A673 (cell line): ENCODE measurements at regions not wholly inside any gene's neighbourhood (a gene's known extent, or its start where the extent isn't known, plus 50 kb on each side); places are given as distances from the start of the nearest gene placed in this dataset.

Experiments used
- BruUV-seq: library from RNA; stranded (reverse); fragments of 400-500 nt; replicated peaks from 2 replicates; lab custom pipeline; 2021; lab: Mats Ljungman, UMichigan
- CTCF ChIA-PET: fragments of 300-600 bp; sonication (Branson Sonifier 250); formaldehyde crosslinking; loops from one replicate; lab custom pipeline; 2022; ENCODE audit warnings: antibody characterized with exemption; lab: Charles Lee
- POLR2A ChIA-PET: fragments of 300-600 bp; sonication (Branson Sonifier 250); formaldehyde crosslinking; loops from one replicate; lab custom pipeline; 2022; ENCODE audit warnings: antibody characterized with exemption; ENCODE audit not compliant: low non-redundant PET; lab: Charles Lee
- DNase-seq: peaks from one replicate; pipeline ENCODE4 v3.0.0-alpha.2; 2015; ENCODE audit warnings: low spot score
- H3K27ac ChIP-seq: fragments of 200-600 bp; sonication (generic); 2 replicates; pipeline ENCODE4 v1.5.1; 2016; ENCODE audit warnings: mixed run types, low read depth, mild to moderate bottlenecking, mixed read lengths, antibody characterized with exemption, low read length; ENCODE audit not compliant: poor library complexity, severe bottlenecking
- H3K27me3 ChIP-seq: fragments of 200-600 bp; sonication (generic); replicated peaks from 2 replicates; pipeline ENCODE4 v1.6.1; 2017; ENCODE audit warnings: mixed run types, low read depth, mild to moderate bottlenecking, mixed read lengths, antibody characterized with exemption, low read length; ENCODE audit not compliant: insufficient read depth, poor library complexity
- H3K36me3 ChIP-seq: fragments of 200-600 bp; sonication (generic); 2 replicates; pipeline ENCODE4 v1.6.1; 2016; ENCODE audit warnings: mixed run types, mild to moderate bottlenecking, mixed read lengths, antibody characterized with exemption, low read length; ENCODE audit not compliant: insufficient read depth, poor library complexity, severe bottlenecking
- H3K4me1 ChIP-seq: fragments of 200-600 bp; sonication (generic); 2 replicates; pipeline ENCODE4 v1.6.1; 2017; ENCODE audit warnings: mixed run types, mild to moderate bottlenecking, mixed read lengths, antibody characterized with exemption, low read length; ENCODE audit not compliant: insufficient read depth, poor library complexity, severe bottlenecking
- H3K4me3 ChIP-seq: fragments of 200-600 bp; sonication (generic); 2 replicates; pipeline ENCODE4 v1.5.1; 2016; ENCODE audit warnings: low read depth, mixed run types, mild to moderate bottlenecking, mixed read lengths, low read length; ENCODE audit not compliant: poor library complexity, severe bottlenecking
- H3K9me3 ChIP-seq: fragments of 200-600 bp; sonication (generic); 2 replicates; pipeline ENCODE4 v1.6.1; 2016; ENCODE audit warnings: mixed run types, low read depth, mild to moderate bottlenecking, mixed read lengths, antibody characterized with exemption, low read length; ENCODE audit not compliant: poor library complexity, severe bottlenecking
- EZH2 ChIP-seq: fragments of 200-600 bp; sonication (generic); IDR thresholded peaks from 2 replicates; pipeline ENCODE4 v1.6.1; 2017; ENCODE audit warnings: borderline replicate concordance, low read depth, mild to moderate bottlenecking, mixed read lengths, antibody characterized with exemption, low read length; ENCODE audit not compliant: poor library complexity, severe bottlenecking
- intact Hi-C: fragments of 100-400 bp; cut with micrococcal nuclease; formaldehyde crosslinking; loops from one replicate; pipeline ENCODE4 v1.10.0; 2022; ENCODE audit not compliant: unreplicated experiment
- TF ChIP-seq, protein P1 (sequence below): fragments of 300-800, 200-600 bp; sonication (generic); conservative IDR thresholded peaks from 2 replicates; pipeline ENCODE4 v1.5.1; 2017; ENCODE audit warnings: low read depth, mild to moderate bottlenecking, antibody characterized with exemption, low read length, moderate library complexity, mixed read lengths

DNA sequence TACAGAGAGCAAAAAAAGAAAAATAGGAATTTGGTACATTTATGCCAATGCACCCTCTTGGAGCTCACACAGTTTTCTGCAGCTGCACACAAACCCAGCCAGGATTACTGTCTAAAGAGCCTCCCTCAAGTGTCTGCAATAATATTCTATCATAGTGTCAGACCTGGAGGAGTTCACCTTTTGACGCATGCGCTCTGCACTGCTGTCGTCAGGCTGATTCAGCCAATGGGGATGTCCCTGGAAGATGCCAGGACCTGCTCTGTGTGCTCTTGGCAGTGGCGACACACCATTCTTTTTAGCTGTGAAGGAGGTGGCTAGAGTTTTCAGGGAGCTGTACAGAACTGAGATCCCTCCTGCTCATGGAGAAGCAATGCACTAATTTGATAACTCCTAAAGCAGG is 249.0 kb upstream of the KIRREL3 start:
- H3K9me3 ChIP-seq = no peaks in the 10 kb centered on the region
- ChIA-PET CTCF (no interaction called here), POLR2A (no interaction called here)
- no TSS peak for BruUV-seq
- H3K4me1 ChIP-seq = no peaks in the 10 kb centered on the region
- peaks cover 26% of the 10 kb centered on the region for H3K27me3 ChIP-seq
- intact Hi-C loops = no loop called here
- no peak overlapping the region for H3K27ac ChIP-seq
- TF ChIP-seq, protein P1, sequence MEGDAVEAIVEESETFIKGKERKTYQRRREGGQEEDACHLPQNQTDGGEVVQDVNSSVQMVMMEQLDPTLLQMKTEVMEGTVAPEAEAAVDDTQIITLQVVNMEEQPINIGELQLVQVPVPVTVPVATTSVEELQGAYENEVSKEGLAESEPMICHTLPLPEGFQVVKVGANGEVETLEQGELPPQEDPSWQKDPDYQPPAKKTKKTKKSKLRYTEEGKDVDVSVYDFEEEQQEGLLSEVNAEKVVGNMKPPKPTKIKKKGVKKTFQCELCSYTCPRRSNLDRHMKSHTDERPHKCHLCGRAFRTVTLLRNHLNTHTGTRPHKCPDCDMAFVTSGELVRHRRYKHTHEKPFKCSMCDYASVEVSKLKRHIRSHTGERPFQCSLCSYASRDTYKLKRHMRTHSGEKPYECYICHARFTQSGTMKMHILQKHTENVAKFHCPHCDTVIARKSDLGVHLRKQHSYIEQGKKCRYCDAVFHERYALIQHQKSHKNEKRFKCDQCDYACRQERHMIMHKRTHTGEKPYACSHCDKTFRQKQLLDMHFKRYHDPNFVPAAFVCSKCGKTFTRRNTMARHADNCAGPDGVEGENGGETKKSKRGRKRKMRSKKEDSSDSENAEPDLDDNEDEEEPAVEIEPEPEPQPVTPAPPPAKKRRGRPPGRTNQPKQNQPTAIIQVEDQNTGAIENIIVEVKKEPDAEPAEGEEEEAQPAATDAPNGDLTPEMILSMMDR = no peak
- TF ChIP-seq EZH2 = no peak
- H3K36me3 ChIP-seq = no peaks in the 10 kb centered on the region
- DNase-seq = no peak
- H3K4me3 ChIP-seq = no peak overlapping the region

DNA sequence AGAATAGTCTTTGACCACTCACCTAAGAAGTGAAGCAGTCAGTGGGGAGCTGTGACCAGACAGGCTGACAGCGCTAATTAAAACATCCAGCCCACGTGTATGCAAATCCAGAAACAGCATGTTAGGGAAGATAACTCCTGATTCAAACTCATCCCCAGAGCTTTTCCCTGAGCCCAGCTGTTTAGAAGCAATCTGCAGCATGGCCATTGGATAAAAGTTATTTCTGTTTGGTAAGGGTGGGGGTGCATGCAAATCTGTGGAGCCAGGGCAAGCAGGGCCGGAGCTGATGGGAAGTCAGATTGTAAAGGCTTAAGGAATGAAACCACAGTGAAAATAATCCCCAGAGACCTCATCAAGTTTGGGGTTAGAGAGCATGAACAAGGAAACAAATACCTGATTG is 247.9 kb upstream of the KIRREL3 start:
- DNase-seq = no peak
- H3K4me1 ChIP-seq = no peaks in the 10 kb centered on the region
- no TSS peak for BruUV-seq
- no peaks in the 10 kb centered on the region for H3K36me3 ChIP-seq
- H3K4me3 ChIP-seq = no peak overlapping the region
- POLR2A ChIA-PET = no interaction called here
- no peak for TF ChIP-seq EZH2
- TF ChIP-seq, protein P1 = no peak
- H3K9me3 ChIP-seq = no peaks in the 10 kb centered on the region
- no peak overlapping the region for H3K27ac ChIP-seq
- intact Hi-C loops = no loop called here
- peaks cover 30% of the 10 kb centered on the region for H3K27me3 ChIP-seq
- CTCF ChIA-PET = no interaction called here

DNA sequence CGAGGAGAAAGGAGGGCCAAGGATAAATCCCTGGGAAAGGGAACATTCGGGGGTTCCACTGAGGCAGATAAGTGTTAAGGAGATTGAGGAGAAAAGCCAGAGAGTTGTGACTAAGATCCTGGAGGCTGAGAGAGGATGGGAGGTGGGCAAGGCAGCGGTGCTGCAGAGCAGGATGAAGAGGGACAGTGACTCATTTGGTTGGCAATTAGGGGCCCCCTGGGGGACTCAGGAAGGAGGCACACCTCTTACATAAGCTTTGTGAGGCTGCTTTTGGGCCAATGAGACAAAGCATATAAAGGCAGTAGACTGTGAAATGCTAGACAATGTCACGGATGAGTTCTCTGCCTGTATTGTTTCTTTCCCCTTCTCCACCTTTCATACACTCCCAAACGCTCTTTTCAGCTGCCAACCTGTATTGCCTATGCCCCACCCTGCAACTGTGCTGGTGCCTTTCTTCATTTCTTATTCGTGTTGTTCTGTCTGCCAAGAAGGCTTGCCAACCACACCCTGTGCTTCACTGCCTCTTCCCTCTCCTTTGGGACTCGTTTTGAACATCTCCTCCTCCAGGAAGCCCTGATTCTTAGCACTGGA is 246.8 kb upstream of the KIRREL3 start:
- H3K36me3 ChIP-seq = no peaks in the 10 kb centered on the region
- DNase-seq = peak; percentile 52
- H3K27me3 ChIP-seq = peaks cover 41% of the 10 kb centered on the region
- no peak overlapping the region for H3K27ac ChIP-seq
- CTCF ChIA-PET = no interaction called here
- TF ChIP-seq EZH2 = no peak
- TF ChIP-seq, protein P1 = no peak
- no TSS peak for BruUV-seq
- POLR2A ChIA-PET = no interaction called here
- H3K9me3 ChIP-seq = no peaks in the 10 kb centered on the region
- intact Hi-C loops = no loop called here
- H3K4me1 ChIP-seq = no peaks in the 10 kb centered on the region
- H3K4me3 ChIP-seq = no peak overlapping the region
